GM21528 (cell line): ENCODE measurements at regions not wholly inside any gene's neighbourhood (a gene's known extent, or its start where the extent isn't known, plus 50 kb on each side); places are given as distances from the start of the nearest gene placed in this dataset.

Experiments used
- ATAC-seq: cut with Tn5 transposase; IDR thresholded peaks from one replicate; pipeline ENCODE4 v1.9.1; 2021; ENCODE audit warnings: mild to moderate bottlenecking, moderate library complexity; ENCODE audit not compliant: unreplicated experiment, low FRiP score

DNA sequence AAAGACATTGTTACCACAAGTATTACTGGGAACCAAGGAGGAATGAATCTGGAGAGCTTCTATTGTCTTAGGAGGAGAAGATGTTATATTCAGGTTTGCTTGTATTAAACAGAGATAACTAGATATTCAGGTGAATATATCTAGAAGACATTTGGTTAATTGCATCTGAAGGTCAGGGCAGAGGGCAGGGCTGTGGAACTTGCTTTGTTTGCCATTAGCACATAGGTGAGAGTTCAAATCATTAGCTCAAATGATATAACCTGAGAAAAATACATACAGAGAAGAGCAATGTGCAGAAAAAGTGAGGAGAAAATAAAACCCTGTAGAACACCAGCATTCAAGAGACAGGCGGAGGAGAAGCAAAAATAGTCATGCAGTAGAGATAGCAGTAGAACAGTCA, 116.8 kb downstream of the DNAJB9 start:
- no peak for ATAC-seq

DNA sequence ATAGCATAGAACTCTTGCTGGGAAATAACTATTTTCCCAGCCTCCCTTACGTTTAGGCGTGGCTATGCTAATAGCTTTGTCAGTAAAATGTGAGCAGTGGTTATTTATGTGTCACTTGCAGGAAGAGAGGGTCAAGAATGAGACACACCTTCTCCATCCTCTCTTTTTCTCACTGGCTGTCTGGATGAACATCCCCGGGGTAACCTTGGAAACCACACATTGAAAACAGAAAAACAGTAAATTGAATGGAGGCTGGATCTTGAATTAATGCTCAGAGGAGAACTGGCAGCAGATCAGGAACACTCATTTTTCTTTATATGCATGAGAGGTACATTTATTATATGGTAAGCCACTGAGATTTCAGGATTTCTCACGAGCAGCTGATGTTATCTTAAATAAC, 127.6 kb downstream of the DNAJB9 start:
- ATAC-seq, result no peak

DNA sequence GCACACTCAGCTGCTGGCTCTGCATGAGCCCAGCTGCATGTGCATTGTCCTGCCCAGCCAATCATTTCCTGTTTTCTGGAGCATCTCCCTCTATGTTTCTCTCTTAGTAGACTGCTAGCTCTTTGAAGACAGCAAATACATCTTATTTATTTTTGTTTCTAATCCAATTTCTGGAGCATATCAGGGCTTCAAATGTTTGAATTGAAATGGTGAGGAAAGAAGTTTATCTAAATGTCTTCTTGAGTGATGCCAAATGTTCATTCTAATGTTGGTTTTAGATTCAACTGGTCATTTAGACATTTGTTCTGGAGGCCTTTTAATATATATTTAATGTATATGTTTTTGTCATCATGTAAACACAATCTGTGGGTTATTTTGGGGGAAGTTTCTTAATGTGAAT, 141.9 kb downstream of the DNAJB9 start:
- ATAC-seq, result no peak

GRCh38 chr7:108716783-108717182, 147.1 kb downstream of the DNAJB9 start:
- ATAC-seq, result no peak

GRCh38 chr7:108717781-108718180, 148.1 kb downstream of the DNAJB9 start:
- no peak for ATAC-seq

- no peak for ATAC-seq
These were observed 150.0 kb downstream of the DNAJB9 start for GRCh38 chr7:108719631-108720030.

GRCh38 chr7:108722561-108722960, 152.9 kb downstream of the DNAJB9 start:
- no peak for ATAC-seq

DNA sequence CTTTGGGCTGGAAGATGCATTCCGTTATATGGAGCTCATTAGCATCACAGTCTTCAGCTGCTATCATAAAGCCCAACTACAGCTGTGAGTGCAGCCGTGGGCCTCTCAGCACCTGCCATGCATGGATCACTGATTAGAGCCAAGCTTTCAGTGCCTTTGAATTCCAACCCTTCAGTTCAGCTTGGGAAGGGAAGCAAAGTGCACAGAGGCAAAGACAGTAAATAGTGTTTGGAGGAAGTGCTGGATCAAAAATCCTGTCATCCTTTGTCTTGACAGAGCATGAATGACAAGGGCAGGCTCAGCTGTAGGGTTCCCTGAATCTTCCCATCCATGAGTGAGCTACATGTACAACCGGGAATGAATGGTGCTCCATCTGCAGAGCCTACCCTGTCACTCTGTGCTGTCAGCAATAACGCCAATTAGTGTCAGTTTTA, 153.7 kb downstream of the DNAJB9 start:
- no peak for ATAC-seq

DNA sequence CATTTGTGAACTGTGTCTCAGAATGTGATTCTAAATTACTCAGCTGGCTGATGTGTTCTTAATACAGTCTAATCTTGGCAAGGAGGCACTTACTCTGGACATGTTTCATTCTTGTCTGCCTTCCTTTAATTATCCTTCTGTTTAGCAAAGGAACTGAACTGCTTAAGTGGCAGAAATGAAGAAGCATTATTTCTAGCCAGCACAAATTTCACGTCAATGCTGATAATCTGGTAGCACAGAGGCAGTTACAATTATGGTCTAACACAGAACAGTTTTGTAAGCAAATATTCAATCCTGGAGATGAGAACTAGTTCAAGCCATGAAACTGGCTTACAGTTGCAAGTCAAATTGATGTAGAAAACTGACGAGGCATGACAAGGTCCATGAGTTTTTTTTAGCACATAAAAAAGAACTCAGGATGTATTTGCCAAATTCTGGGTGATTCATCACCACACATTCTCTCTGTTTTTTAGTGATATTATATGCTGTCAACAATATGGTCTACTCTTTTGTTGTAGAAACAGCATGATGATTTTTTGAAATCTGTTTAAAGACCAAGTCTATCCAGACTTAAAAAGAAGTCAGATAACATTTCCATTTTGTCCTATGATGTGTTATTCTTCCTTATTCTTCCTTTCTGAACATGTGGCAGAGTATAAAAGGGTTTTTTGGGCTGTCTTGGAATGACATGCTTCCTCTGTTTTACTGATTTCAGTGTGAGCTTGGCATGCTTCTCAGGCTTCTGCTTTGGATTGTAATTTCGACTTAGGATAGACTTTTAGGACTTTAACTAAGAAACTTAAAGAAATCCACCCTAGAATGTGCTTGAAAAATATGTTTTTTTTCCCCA, 154.8 kb downstream of the DNAJB9 start:
- ATAC-seq, result no peak

DNA sequence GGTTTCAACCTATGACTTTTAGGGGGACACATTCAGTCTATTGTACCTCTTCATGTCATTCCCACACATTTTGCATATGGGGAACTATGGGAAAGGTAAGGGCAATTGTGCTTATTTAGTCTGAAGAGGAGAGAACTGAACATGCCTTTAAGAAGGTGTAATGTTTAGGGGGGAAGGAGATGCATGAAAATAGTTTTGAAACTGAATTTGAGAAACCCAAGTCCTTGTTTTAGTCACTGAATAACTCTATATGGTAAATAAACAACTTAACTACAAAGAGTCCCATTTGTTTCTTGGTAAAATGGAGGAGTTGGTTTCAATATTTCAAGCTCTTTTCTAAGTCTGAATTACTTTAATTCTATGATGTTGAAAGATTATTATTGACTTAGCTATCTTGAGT, 166.1 kb downstream of the DNAJB9 start:
- no peak for ATAC-seq

DNA sequence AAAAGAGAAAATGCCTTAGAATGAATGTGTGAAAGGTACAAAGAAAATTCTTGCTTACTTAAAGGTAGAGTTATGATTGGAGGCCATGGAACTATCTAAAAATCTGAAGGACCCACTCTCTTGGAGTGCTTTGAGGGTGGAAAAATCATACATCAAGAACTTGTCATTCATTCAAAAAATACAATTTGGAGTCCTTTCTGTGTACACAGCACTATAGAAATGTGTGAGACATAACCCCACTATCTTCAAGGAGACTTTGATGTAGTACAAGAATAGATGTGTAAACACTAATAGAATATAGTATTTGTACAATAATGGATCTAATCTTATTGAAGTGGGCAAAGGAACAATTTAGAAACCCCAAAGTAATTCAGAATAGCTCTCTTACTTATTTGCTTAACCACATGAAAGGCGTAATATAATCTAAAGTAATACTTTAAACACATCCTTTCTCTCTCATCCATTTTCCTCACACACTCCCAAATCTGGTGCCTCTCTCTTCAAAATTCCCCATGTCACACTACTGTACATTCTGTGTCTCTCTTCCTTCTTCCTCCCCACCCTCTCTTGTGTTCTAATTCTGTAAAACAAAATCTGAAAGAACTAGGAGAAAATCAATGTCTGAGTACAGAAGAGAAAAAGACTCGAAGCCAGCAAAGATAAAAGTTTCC, 166.7 kb downstream of the DNAJB9 start:
- ATAC-seq, result no peak

- no peak for ATAC-seq
These were observed 201.5 kb downstream of the DNAJB9 start for GRCh38 chr7:108770981-108771745.

GRCh38 chr7:108771853-108772252, 202.2 kb downstream of the DNAJB9 start:
- no peak for ATAC-seq

GRCh38 chr7:108777966-108778365, 208.3 kb downstream of the DNAJB9 start:
- ATAC-seq, result no peak

DNA sequence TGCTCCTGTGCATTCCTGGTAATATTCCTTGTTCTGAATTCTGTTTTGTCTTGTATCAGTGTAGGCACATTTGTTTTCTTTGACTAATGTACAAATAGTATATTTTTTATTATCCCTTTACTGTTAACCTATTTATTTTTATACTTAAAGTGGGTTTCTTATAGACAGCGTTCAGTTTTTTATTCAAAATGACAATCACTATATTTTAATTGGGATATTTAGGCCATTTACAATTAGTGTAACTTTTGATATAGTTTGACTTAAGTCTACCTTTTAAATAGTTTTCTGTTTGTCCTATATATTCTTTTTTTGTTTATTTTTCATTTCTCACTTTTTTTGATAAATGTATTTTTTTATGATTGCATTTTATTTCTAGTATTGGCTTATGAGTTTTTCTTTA, 219.8 kb downstream of the DNAJB9 start:
- no peak for ATAC-seq

- no peak for ATAC-seq
These were observed 224.8 kb downstream of the DNAJB9 start for GRCh38 chr7:108794466-108794865.

DNA sequence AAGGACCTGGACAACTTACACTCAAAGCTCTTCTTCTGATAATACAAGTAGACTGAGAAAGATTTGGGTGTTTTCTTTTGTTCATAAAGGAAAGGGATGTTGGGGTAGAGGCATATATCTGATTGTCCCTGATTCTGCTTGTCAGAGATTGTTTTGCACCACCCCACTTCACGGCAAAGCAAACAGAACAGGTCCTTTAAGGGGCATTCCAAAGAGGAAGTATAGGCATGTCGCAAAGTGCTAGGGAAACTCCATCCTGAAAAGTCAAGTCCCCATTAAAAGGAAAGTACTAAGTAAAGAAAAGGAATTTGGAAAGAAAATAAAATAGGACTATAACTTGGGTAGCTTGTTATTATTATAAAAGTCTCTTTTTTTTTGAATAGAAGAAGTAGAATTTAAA, 233.0 kb downstream of the DNAJB9 start:
- no peak for ATAC-seq

DNA sequence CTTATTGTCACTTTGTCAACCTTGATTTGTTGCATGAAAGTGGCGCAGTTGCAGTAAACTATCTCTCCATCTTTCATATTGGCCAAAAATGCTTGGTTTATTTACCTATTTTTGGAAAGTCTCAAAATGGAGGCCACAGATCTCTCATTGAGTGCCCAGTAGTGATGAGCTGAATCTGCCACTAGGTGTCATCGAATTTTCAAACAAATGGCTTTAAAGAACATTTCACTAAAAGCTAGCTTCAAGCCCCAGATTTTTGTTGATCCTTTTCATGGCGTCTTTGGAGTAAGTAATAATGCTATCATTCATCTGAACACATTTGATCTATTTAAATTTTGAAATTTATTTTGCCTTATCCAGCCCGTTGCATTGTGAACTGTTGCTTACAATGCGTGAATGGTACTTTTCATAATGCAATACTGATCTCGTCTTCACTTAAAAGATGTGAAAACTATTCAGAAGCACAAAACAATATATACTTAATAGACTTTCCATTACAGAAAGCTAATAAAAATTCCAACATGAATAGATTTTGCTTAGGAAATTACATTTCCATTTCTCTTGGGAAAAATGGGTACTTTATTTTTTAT, 236.2 kb downstream of the DNAJB9 start:
- ATAC-seq, result no peak

DNA sequence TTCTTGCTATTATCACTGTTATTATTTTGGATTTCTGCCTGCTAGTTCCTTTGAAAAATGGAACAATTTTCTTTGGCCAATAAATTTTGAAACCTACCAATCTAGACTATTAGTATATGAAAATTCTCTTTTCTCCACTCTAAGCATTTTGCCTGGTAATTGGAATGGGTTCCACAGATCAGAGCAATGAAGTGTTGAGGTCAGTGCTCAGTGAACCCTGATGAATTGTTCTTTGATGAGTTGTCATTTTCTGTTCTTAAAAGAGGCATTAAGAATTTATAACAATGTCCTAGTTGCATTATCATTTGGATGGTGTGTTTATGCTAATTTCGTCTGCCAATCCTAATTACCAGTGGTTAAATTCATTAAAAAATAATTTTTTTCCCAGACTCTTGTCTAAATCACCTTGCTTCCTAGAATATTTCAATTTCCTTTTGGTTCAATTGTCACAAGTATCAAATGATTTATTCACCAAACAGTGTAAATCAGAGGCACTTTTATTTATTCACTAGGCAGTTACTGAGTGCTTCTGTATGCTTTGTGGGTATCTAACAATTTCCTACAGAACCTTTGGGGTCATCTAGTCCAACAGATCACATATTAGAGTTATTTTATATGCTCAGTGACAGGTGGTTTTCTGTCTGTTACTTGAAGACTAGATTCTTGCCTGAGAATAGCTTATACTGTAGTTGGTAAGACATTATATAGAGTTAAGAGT, 239.0 kb downstream of the DNAJB9 start:
- no peak for ATAC-seq

GRCh38 chr7:108809356-108809755, 239.7 kb downstream of the DNAJB9 start:
- ATAC-seq, result no peak
